ENCODE measurements at regions not wholly inside any gene's neighbourhood (a gene's known extent, or its start where the extent isn't known, plus 50 kb on each side); places are given as distances from the start of the nearest gene placed in this dataset.

DNA sequence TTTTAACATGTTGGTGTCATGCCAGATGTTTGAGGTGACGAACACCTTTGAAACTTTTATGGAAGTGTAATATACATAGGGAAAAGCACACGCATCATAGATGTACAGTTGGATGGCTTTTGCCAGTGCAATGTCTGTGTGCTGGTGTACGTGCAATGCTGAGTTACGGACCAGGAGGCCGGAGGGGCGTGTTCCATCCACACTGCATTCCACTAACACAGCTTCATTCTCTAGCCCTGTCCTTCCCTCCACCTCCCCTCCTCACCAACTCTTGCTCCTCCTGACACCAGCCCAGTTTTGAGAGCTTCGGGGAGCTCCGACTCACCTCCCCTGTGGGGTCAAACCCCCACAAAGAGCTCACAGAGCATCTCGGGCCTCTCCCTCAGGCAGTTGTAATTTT, 358.8 kb downstream of the C16orf95 start:
- Histone ChIP-seq H3K27me3 (replicated peaks; ENCODE audit: insufficient read depth) (no peaks in the 10 kb centered on the region), H3K4me1 (ENCODE audit: control insufficient read depth in 1 of 2, low read depth in 2 of 2) (no peaks in the 10 kb centered on the region), H3K4me3 (no peak overlapping the region), H3K36me3 (no peaks in the 10 kb centered on the region), H3K9me3 (no peaks in the 10 kb centered on the region), H3K27ac (no peak overlapping the region)
- no peak for TF ChIP-seq CTCF (IDR thresholded peaks at IDR 0.05)
- DNase-seq (ENCODE audit: low spot score) (no peak), ATAC-seq (ENCODE audit: insufficient number of reproducible peaks, low FRiP score, low read depth) (no peak)

- no peaks in the 10 kb centered on the region for H3K27me3 ChIP-seq (replicated peaks; ENCODE audit: insufficient read depth)
- no peaks in the 10 kb centered on the region for H3K9me3 ChIP-seq
- TF ChIP-seq CTCF (IDR thresholded peaks at IDR 0.05) = no peak
- no peaks in the 10 kb centered on the region for H3K36me3 ChIP-seq
- DNase-seq (ENCODE audit: low spot score) (no peak), ATAC-seq (ENCODE audit: insufficient number of reproducible peaks, low FRiP score, low read depth) (no peak)
- H3K4me1 ChIP-seq (ENCODE audit: control insufficient read depth in 1 of 2, low read depth in 2 of 2) = no peaks in the 10 kb centered on the region
- no peak overlapping the region for H3K4me3 ChIP-seq
- H3K27ac ChIP-seq = no peak overlapping the region
Observed at GRCh38 chr16:86959091-86959651, 358.0 kb downstream of the C16orf95 start.

GRCh38 chr16:86959729-86960128, 357.5 kb downstream of the C16orf95 start:
- H3K27me3 ChIP-seq (replicated peaks; ENCODE audit: insufficient read depth) = no peaks in the 10 kb centered on the region
- no peaks in the 10 kb centered on the region for H3K9me3 ChIP-seq
- no peaks in the 10 kb centered on the region for H3K36me3 ChIP-seq
- no peak for ATAC-seq (ENCODE audit: insufficient number of reproducible peaks, low FRiP score, low read depth)
- H3K4me1 ChIP-seq (ENCODE audit: control insufficient read depth in 1 of 2, low read depth in 2 of 2) = no peaks in the 10 kb centered on the region
- no peak overlapping the region for H3K27ac ChIP-seq
- TF ChIP-seq CTCF (IDR thresholded peaks at IDR 0.05) = no peak
- H3K4me3 ChIP-seq = no peak overlapping the region
- DNase-seq (ENCODE audit: low spot score) = no peak

GRCh38 chr16:86960266-86960665, 356.9 kb downstream of the C16orf95 start:
- DNase-seq (ENCODE audit: low spot score) (no peak), ATAC-seq (ENCODE audit: insufficient number of reproducible peaks, low FRiP score, low read depth) (no peak)
- H3K27ac ChIP-seq = no peak overlapping the region

DNA sequence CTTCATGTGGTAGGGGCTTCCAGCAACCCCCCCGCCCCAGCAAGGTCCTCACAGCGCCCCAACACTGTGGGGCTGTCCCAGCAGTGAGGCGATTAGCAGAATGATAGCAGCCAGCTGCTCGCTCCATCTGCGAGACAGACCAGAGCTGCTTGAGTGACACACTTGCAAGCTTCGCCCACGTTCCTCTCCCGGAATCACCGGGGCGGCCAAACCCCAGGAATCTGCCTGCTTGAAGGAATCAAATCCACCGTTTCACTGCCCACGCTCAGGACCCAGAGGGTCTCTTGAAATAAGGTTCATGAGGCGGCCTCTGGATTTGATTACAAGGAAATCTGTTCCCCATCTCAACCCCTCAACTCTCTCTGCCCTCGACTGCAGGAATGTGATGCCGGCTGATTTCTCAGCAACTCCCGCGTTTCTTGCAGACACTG, 356.0 kb downstream of the C16orf95 start:
- no peak for DNase-seq (ENCODE audit: low spot score)
- Histone ChIP-seq H3K9me3 (no peaks in the 10 kb centered on the region), H3K27ac (no peak overlapping the region), H3K4me1 (ENCODE audit: control insufficient read depth in 1 of 2, low read depth in 2 of 2) (no peaks in the 10 kb centered on the region), H3K36me3 (no peaks in the 10 kb centered on the region), H3K27me3 (replicated peaks; ENCODE audit: insufficient read depth) (no peaks in the 10 kb centered on the region), H3K4me3 (no peak overlapping the region)
- ATAC-seq (ENCODE audit: insufficient number of reproducible peaks, low FRiP score, low read depth) = no peak
- no peak for TF ChIP-seq CTCF (IDR thresholded peaks at IDR 0.05)

More at GRCh38 chr16:86960266-86960665, 356.9 kb downstream of the C16orf95 start:
- Histone ChIP-seq H3K36me3 (no peaks in the 10 kb centered on the region), H3K4me3 (no peak overlapping the region), H3K4me1 (ENCODE audit: control insufficient read depth in 1 of 2, low read depth in 2 of 2) (no peaks in the 10 kb centered on the region), H3K27me3 (replicated peaks; ENCODE audit: insufficient read depth) (no peaks in the 10 kb centered on the region), H3K9me3 (no peaks in the 10 kb centered on the region)
- TF ChIP-seq CTCF (IDR thresholded peaks at IDR 0.05) = no peak

Measured in thoracic aorta (tissue), 2 donors.